ENCODE measurements at regions not wholly inside any gene's neighbourhood (a gene's known extent, or its start where the extent isn't known, plus 50 kb on each side); places are given as distances from the start of the nearest gene placed in this dataset.

GRCh38 chr2:43083710-43084698 is 142.4 kb downstream of the ZFP36L2 start:
- WGBS (ENCODE audit: insufficient coverage), result 64% methylated on average over 4 of the region's 13 CpGs
- H3K4me3 Mint-ChIP-seq, result no peak overlapping the region
- H3K4me1 Mint-ChIP-seq, result peaks cover 24 to 30% (median 26%) of the 10 kb centered on the region in 3 donors
- Histone ChIP-seq H3K36me3 (ENCODE audit: control insufficient read depth in 2 of 2, extremely low read depth in 1 of 2, insufficient read depth in 1 of 2, low read length in 1 of 2) (peaks cover 0 to 2% of the 10 kb centered on the region in 2 donors), H3K27me3 (replicated peaks in 1 of 2; ENCODE audit: control insufficient read depth in 2 of 2, extremely low read depth in 1 of 2, insufficient read depth in 2 of 2, low read length in 1 of 2) (no peaks in the 10 kb centered on the region), H3K4me1 (ENCODE audit: control insufficient read depth in 1 of 2, extremely low read depth in 1 of 2, insufficient read depth in 2 of 2, low read length in 2 of 2) (peaks cover 0 to 13% of the 10 kb centered on the region in 2 experiments), H3K27ac (ENCODE audit: low read length) (no peak overlapping the region), H3K4me3 (ENCODE audit: control insufficient read depth in 1 of 2, extremely low read depth in 1 of 2, low read length in 1 of 2) (no peak overlapping the region), H3K9me3 (no peaks in the 10 kb centered on the region)
- DNase-seq (no peak), ATAC-seq (replicated peaks in 1 of 4) (no peak)
- H3K36me3 Mint-ChIP-seq, result no peaks in the 10 kb centered on the region
- ChIA-PET POLR2A (no interaction called here), CTCF (no interaction called here)
- peak overlapping the region in 1 of 2 donors; percentile 22 for H3K27ac Mint-ChIP-seq
- H3K27me3 Mint-ChIP-seq, result no peaks in the 10 kb centered on the region
- H3K9me3 Mint-ChIP-seq, result no peaks in the 10 kb centered on the region

GRCh38 chr2:43082903-43083677 is 143.3 kb downstream of the ZFP36L2 start:
- H3K36me3 Mint-ChIP-seq, result no peaks in the 10 kb centered on the region

GRCh38 chr2:43082111-43082894 is 144.1 kb downstream of the ZFP36L2 start:
- WGBS (ENCODE audit: insufficient coverage), result 95% methylated on average over 11 of the region's 15 CpGs
- no peaks in the 10 kb centered on the region for H3K27me3 Mint-ChIP-seq
- no peak overlapping the region for H3K4me3 Mint-ChIP-seq
- CTCF ChIA-PET, result interaction anchor here in 1 of 2 donors (0.7 kb wide), 1 partner anchor 540 kb away, joined by 4 read pairs; no protein-coding TSS in a partner anchor
- no peaks in the 10 kb centered on the region for H3K36me3 Mint-ChIP-seq
- Histone ChIP-seq H3K36me3 (ENCODE audit: control insufficient read depth in 2 of 2, extremely low read depth in 1 of 2, insufficient read depth in 1 of 2, low read length in 1 of 2) (peaks cover 0 to 2% of the 10 kb centered on the region in 2 donors), H3K27me3 (replicated peaks in 1 of 2; ENCODE audit: control insufficient read depth in 2 of 2, extremely low read depth in 1 of 2, insufficient read depth in 2 of 2, low read length in 1 of 2) (no peaks in the 10 kb centered on the region), H3K4me1 (ENCODE audit: control insufficient read depth in 1 of 2, extremely low read depth in 1 of 2, insufficient read depth in 2 of 2, low read length in 2 of 2) (peaks cover 0 to 13% of the 10 kb centered on the region in 2 experiments), H3K9me3 (no peaks in the 10 kb centered on the region), H3K27ac (ENCODE audit: low read length) (no peak overlapping the region), H3K4me3 (ENCODE audit: control insufficient read depth in 1 of 2, extremely low read depth in 1 of 2, low read length in 1 of 2) (no peak overlapping the region)
- DNase-seq, result no peak
- H3K9me3 Mint-ChIP-seq, result no peaks in the 10 kb centered on the region
- ATAC-seq (replicated peaks in 1 of 4), result no peak
- H3K27ac Mint-ChIP-seq, result no peak overlapping the region
- H3K4me1 Mint-ChIP-seq, result peaks cover 23 to 30% (median 26%) of the 10 kb centered on the region in 3 donors
- POLR2A ChIA-PET, result no interaction called here

More at GRCh38 chr2:43082903-43083677, 143.3 kb downstream of the ZFP36L2 start:
- DNase-seq, result no peak
- Mint-ChIP-seq H3K27me3 (no peaks in the 10 kb centered on the region), H3K27ac (no peak overlapping the region), H3K4me3 (no peak overlapping the region), H3K9me3 (no peaks in the 10 kb centered on the region), H3K4me1 (peaks cover 24 to 30% (median 26%) of the 10 kb centered on the region in 3 donors)
- 84% methylated on average over 9 of the region's 10 CpGs for WGBS (ENCODE audit: insufficient coverage)
- POLR2A ChIA-PET, result no interaction called here
- Histone ChIP-seq H3K36me3 (ENCODE audit: control insufficient read depth in 2 of 2, extremely low read depth in 1 of 2, insufficient read depth in 1 of 2, low read length in 1 of 2) (peaks cover 0 to 2% of the 10 kb centered on the region in 2 donors), H3K27ac (ENCODE audit: low read length) (no peak overlapping the region), H3K27me3 (replicated peaks in 1 of 2; ENCODE audit: control insufficient read depth in 2 of 2, extremely low read depth in 1 of 2, insufficient read depth in 2 of 2, low read length in 1 of 2) (no peaks in the 10 kb centered on the region), H3K4me1 (ENCODE audit: control insufficient read depth in 1 of 2, extremely low read depth in 1 of 2, insufficient read depth in 2 of 2, low read length in 2 of 2) (peaks cover 0 to 13% of the 10 kb centered on the region in 2 experiments), H3K9me3 (no peaks in the 10 kb centered on the region), H3K4me3 (ENCODE audit: control insufficient read depth in 1 of 2, extremely low read depth in 1 of 2, low read length in 1 of 2) (no peak overlapping the region)
- CTCF ChIA-PET, result no interaction called here
- no peak for ATAC-seq (replicated peaks in 1 of 4)

- Histone ChIP-seq H3K4me1 (ENCODE audit: control insufficient read depth in 1 of 2, extremely low read depth in 1 of 2, insufficient read depth in 2 of 2, low read length in 2 of 2) (peaks cover 0 to 13% of the 10 kb centered on the region in 2 experiments), H3K9me3 (no peaks in the 10 kb centered on the region), H3K4me3 (ENCODE audit: control insufficient read depth in 1 of 2, extremely low read depth in 1 of 2, low read length in 1 of 2) (no peak overlapping the region), H3K36me3 (ENCODE audit: control insufficient read depth in 2 of 2, extremely low read depth in 1 of 2, insufficient read depth in 1 of 2, low read length in 1 of 2) (peaks cover 0 to 2% of the 10 kb centered on the region in 2 donors), H3K27me3 (replicated peaks in 1 of 2; ENCODE audit: control insufficient read depth in 2 of 2, extremely low read depth in 1 of 2, insufficient read depth in 2 of 2, low read length in 1 of 2) (no peaks in the 10 kb centered on the region), H3K27ac (ENCODE audit: low read length) (no peak overlapping the region)
- ChIA-PET CTCF (interaction anchor here in 1 of 2 donors (0.6 kb wide), 1 partner anchor 148 kb away, joined by 7 read pairs; no protein-coding TSS in a partner anchor), POLR2A (no interaction called here)
- H3K9me3 Mint-ChIP-seq, result no peaks in the 10 kb centered on the region
- ATAC-seq (replicated peaks in 1 of 4) (no peak), DNase-seq (no peak)
- H3K4me3 Mint-ChIP-seq, result no peak overlapping the region
- no CpG with 5 or more reads among the region's 5 CpGs for WGBS (ENCODE audit: insufficient coverage)
- no peaks in the 10 kb centered on the region for H3K27me3 Mint-ChIP-seq
- peaks cover 20 to 30% (median 26%) of the 10 kb centered on the region in 3 donors for H3K4me1 Mint-ChIP-seq
- no peak overlapping the region for H3K27ac Mint-ChIP-seq
- no peaks in the 10 kb centered on the region for H3K36me3 Mint-ChIP-seq
These were observed 145.2 kb downstream of the ZFP36L2 start for GRCh38 chr2:43081131-43081765.

GRCh38 chr2:43080571-43081021 is 145.8 kb downstream of the ZFP36L2 start:
- H3K4me3 Mint-ChIP-seq, result no peak overlapping the region
- no peak overlapping the region for H3K27ac Mint-ChIP-seq
- CTCF ChIA-PET, result no interaction called here
- peaks cover 19 to 28% (median 24%) of the 10 kb centered on the region in 3 donors for H3K4me1 Mint-ChIP-seq
- Histone ChIP-seq H3K27ac (ENCODE audit: low read length) (no peak overlapping the region), H3K36me3 (ENCODE audit: control insufficient read depth in 2 of 2, extremely low read depth in 1 of 2, insufficient read depth in 1 of 2, low read length in 1 of 2) (peaks cover 0 to 2% of the 10 kb centered on the region in 2 donors), H3K9me3 (no peaks in the 10 kb centered on the region), H3K4me3 (ENCODE audit: control insufficient read depth in 1 of 2, extremely low read depth in 1 of 2, low read length in 1 of 2) (no peak overlapping the region), H3K27me3 (replicated peaks in 1 of 2; ENCODE audit: control insufficient read depth in 2 of 2, extremely low read depth in 1 of 2, insufficient read depth in 2 of 2, low read length in 1 of 2) (no peaks in the 10 kb centered on the region), H3K4me1 (ENCODE audit: control insufficient read depth in 1 of 2, extremely low read depth in 1 of 2, insufficient read depth in 2 of 2, low read length in 2 of 2) (peaks cover 0 to 13% of the 10 kb centered on the region in 2 experiments)
- POLR2A ChIA-PET, result no interaction called here
- H3K9me3 Mint-ChIP-seq, result no peaks in the 10 kb centered on the region
- ATAC-seq (replicated peaks in 1 of 4) (no peak), DNase-seq (no peak)
- no peaks in the 10 kb centered on the region for H3K27me3 Mint-ChIP-seq
- H3K36me3 Mint-ChIP-seq, result no peaks in the 10 kb centered on the region
- WGBS (ENCODE audit: insufficient coverage), result 93% methylated on average over 11 of the region's 11 CpGs

Measured in T-cell (primary cell).